H1 (cell line): ENCODE measurements at regions not wholly inside any gene's neighbourhood (a gene's known extent, or its start where the extent isn't known, plus 50 kb on each side); places are given as distances from the start of the nearest gene placed in this dataset.

ENCODE experiments used
- CTCF ChIA-PET: fragments of 300-600 bp; sonication (Branson Sonifier 250); formaldehyde crosslinking; loops from one replicate; lab custom pipeline; 2021; ENCODE audit not compliant: partially characterized antibody; lab: Charles Lee
- POLR2A ChIA-PET: fragments of 300-600 bp; sonication (Branson Sonifier 250); formaldehyde crosslinking; loops from one replicate; lab custom pipeline; 2021; ENCODE audit warnings: inconsistent platforms; ENCODE audit not compliant: partially characterized antibody; lab: Charles Lee
- DNase-seq, 2 experiments: peaks; one replicate each; pipeline versions ENCODE4 v3.0.0 to v3.0.0-alpha.2; 2010 to 2022; ENCODE audit warnings: low spot score in 2 of 2, low read depth in 1 of 2, mixed read lengths in 1 of 2
- FAIRE-seq: peaks from 2 replicates; lab custom pipeline; 2011; peaks lifted over from hg19 to GRCh38; lab: Jason Lieb, UNC
- H2AFZ ChIP-seq: 2 replicates; pipeline ENCODE4 v1.8.1; 2012; ENCODE audit warnings: low read length, inconsistent platforms
- H2AK5ac ChIP-seq: 2 replicates; pipeline ENCODE4 v1.6.1; 2013; ENCODE audit warnings: low read depth, low read length
- H2BK120ac ChIP-seq: replicated peaks from 2 replicates; pipeline ENCODE3; 2013; ENCODE audit warnings: low read depth, low read length, inconsistent platforms
- H2BK12ac ChIP-seq: 2 replicates; pipeline ENCODE4 v1.6.1; 2013; ENCODE audit warnings: low read depth, low read length
- H2BK15ac ChIP-seq: 2 replicates; pipeline ENCODE4 v1.6.1; 2013; ENCODE audit warnings: low read length
- H2BK20ac ChIP-seq: 2 replicates; pipeline ENCODE4 v1.6.1; 2013; ENCODE audit warnings: low read length
- H2BK5ac ChIP-seq: 2 replicates; pipeline ENCODE4 v1.6.1; 2013; ENCODE audit warnings: low read depth, low read length
- H3K14ac ChIP-seq: 2 replicates; pipeline ENCODE4 v1.6.1; 2013; ENCODE audit warnings: inconsistent platforms; ENCODE audit not compliant: insufficient read length
- H3K18ac ChIP-seq: 2 replicates; pipeline ENCODE4 v1.6.1; 2013; ENCODE audit warnings: low read length; ENCODE audit errors: extremely low read depth
- H3K23ac ChIP-seq: 2 replicates; pipeline ENCODE4 v1.6.1; 2013; ENCODE audit warnings: inconsistent platforms; ENCODE audit not compliant: insufficient read length
- H3K23me2 ChIP-seq: 2 replicates; pipeline ENCODE4 v1.6.1; 2013; ENCODE audit warnings: low read depth, low read length
- H3K27ac ChIP-seq: 2 replicates; pipeline ENCODE4 v1.6.1; 2011; ENCODE audit warnings: low read depth, low read length, inconsistent platforms
- H3K27me3 ChIP-seq, 4 experiments: replicated peaks in 1 of 4; 1 replicate in 1 of 4; 2 replicates in 3 of 4; pipeline versions ENCODE4 v1.6.1 to v1.8.1; 2011 to 2013; ENCODE audit warnings: low read length in 3 of 4, mild to moderate bottlenecking in 3 of 4, inconsistent platforms in 2 of 4, mixed read lengths in 2 of 4, moderate library complexity in 1 of 4; ENCODE audit not compliant: control insufficient read depth in 3 of 4, insufficient read depth in 3 of 4; ENCODE audit errors: extremely low read depth in 1 of 4
- H3K36me3 ChIP-seq, 4 experiments: 2 replicates each; pipeline versions ENCODE4 v1.6.1 to v1.8.1; 2011 to 2013; ENCODE audit warnings: mild to moderate bottlenecking in 4 of 4, low read length in 3 of 4, moderate library complexity in 2 of 4, control low read depth in 1 of 4, inconsistent platforms in 1 of 4; ENCODE audit not compliant: insufficient read depth in 4 of 4, control insufficient read depth in 2 of 4
- H3K4ac ChIP-seq: replicated peaks from 2 replicates; pipeline ENCODE3; 2013; ENCODE audit warnings: low read length, low read depth, mixed read lengths, inconsistent platforms; ENCODE audit not compliant: insufficient read length
- H3K4me1 ChIP-seq, 4 experiments: replicated peaks in 1 of 4; 1 replicate in 1 of 4; 2 replicates in 3 of 4; pipeline versions ENCODE4 v1.6.1 to v1.8.1; 2011 to 2013; ENCODE audit warnings: low read length in 3 of 4, inconsistent platforms in 2 of 4, mixed read lengths in 1 of 4; ENCODE audit not compliant: insufficient read depth in 4 of 4, control insufficient read depth in 3 of 4
- H3K4me2 ChIP-seq, 2 experiments: 2 replicates each; pipeline versions ENCODE4 v1.6.1 to v1.8.1; 2011 to 2013; ENCODE audit warnings: low read depth in 2 of 2, low read length in 2 of 2, control low read depth in 1 of 2, inconsistent platforms in 1 of 2, mild to moderate bottlenecking in 1 of 2; ENCODE audit not compliant: insufficient read depth in 1 of 2
- H3K4me3 ChIP-seq, 4 experiments: fragments of 200-600, 300-600 bp in 1 of 4; sonication (generic), shearing (Covaris generic), sonication (Bioruptor Twin) in 1 of 4; 2 replicates each; pipeline versions ENCODE4 v1.5.1 to v1.8.1; 2011 to 2016; ENCODE audit warnings: low read length in 4 of 4, low read depth in 3 of 4, control low read depth in 2 of 4, inconsistent platforms in 2 of 4, mild to moderate bottlenecking in 2 of 4, mixed read lengths in 1 of 4, moderate library complexity in 1 of 4; ENCODE audit not compliant: insufficient read depth in 2 of 4; ENCODE audit errors: extremely low read depth in 1 of 4
- H3K56ac ChIP-seq: replicated peaks from 2 replicates; pipeline ENCODE3; 2013; ENCODE audit warnings: low read depth, mild to moderate bottlenecking, mixed read lengths, low read length, inconsistent platforms; ENCODE audit not compliant: insufficient read length
- H3K79me1 ChIP-seq: 2 replicates; pipeline ENCODE4 v1.6.1; 2013; ENCODE audit warnings: low read depth, low read length, control low read depth
- H3K79me2 ChIP-seq, 2 experiments: 2 replicates each; pipeline versions ENCODE4 v1.6.1 to v1.8.1; 2012 to 2013; ENCODE audit warnings: low read length in 2 of 2, mild to moderate bottlenecking in 2 of 2, inconsistent platforms in 1 of 2; ENCODE audit not compliant: insufficient read depth in 2 of 2, control insufficient read depth in 1 of 2
- H3K9ac ChIP-seq, 4 experiments: replicated peaks in 1 of 4; 1 replicate in 1 of 4; 2 replicates in 3 of 4; pipeline versions ENCODE4 v1.6.1 to v1.8.1; 2011 to 2013; ENCODE audit warnings: low read depth in 3 of 4, low read length in 3 of 4, control low read depth in 2 of 4, mild to moderate bottlenecking in 2 of 4, moderate library complexity in 2 of 4, inconsistent platforms in 1 of 4; ENCODE audit errors: extremely low read depth in 1 of 4
- H3K9me3 ChIP-seq, 2 experiments: 2 replicates each; pipeline versions ENCODE4 v1.6.1 to v1.8.1; 2012 to 2013; ENCODE audit warnings: mild to moderate bottlenecking in 2 of 2, moderate library complexity in 2 of 2, control low read depth in 1 of 2, inconsistent platforms in 1 of 2, low read depth in 1 of 2, low read length in 1 of 2, mixed read lengths in 1 of 2; ENCODE audit not compliant: insufficient read depth in 2 of 2
- H4K20me1 ChIP-seq, 2 experiments: replicated peaks in 1 of 2; 2 replicates each; pipeline versions ENCODE3 to v1.8.1; 2011 to 2013; ENCODE audit warnings: inconsistent platforms in 2 of 2, low read length in 2 of 2, mild to moderate bottlenecking in 1 of 2; ENCODE audit not compliant: insufficient read depth in 2 of 2, control insufficient read depth in 1 of 2
- H4K5ac ChIP-seq: 2 replicates; pipeline ENCODE4 v1.6.1; 2013; ENCODE audit warnings: low read length, low read depth, mixed read lengths, inconsistent platforms; ENCODE audit not compliant: insufficient read length
- H4K8ac ChIP-seq: 2 replicates; pipeline ENCODE4 v1.8.0; 2013; ENCODE audit warnings: mild to moderate bottlenecking, moderate library complexity, low read length, inconsistent platforms; ENCODE audit not compliant: insufficient read depth; ENCODE audit errors: extremely low read depth
- H4K91ac ChIP-seq: replicated peaks from 2 replicates; pipeline ENCODE3; 2013; ENCODE audit warnings: low read length, mixed read lengths, inconsistent platforms; ENCODE audit not compliant: insufficient read length
- BACH1 ChIP-seq: IDR thresholded peaks from 2 replicates; pipeline ENCODE4 v1.6.1; 2012; ENCODE audit warnings: low read length, improper control_type of control experiment
- CBX8 ChIP-seq: fragments of 300-800, 300-1000 bp; sonication (generic); IDR thresholded peaks from 2 replicates; pipeline ENCODE4 v1.7.1; 2016; ENCODE audit warnings: low read depth, low read length, borderline replicate concordance
- CEBPB ChIP-seq: IDR thresholded peaks from 2 replicates; pipeline ENCODE4 v1.6.1; 2012; ENCODE audit warnings: low read depth, low read length
- CHD2 ChIP-seq: IDR thresholded peaks from 2 replicates; pipeline ENCODE4 v1.6.1; 2012; ENCODE audit warnings: low read length, improper control_type of control experiment
- CREB1 ChIP-seq: IDR thresholded peaks from 2 replicates; pipeline ENCODE4 v1.6.1; 2012; ENCODE audit warnings: inconsistent platforms
- CTBP2 ChIP-seq: IDR thresholded peaks from 2 replicates; pipeline ENCODE4 v1.7.0; 2011; ENCODE audit warnings: borderline replicate concordance, mild to moderate bottlenecking, moderate library complexity, mixed read lengths, low read length; ENCODE audit not compliant: insufficient read depth, insufficient read length
- EZH2 ChIP-seq: fragments of 200-600 bp; sonication (generic); IDR thresholded peaks from 2 replicates; pipeline ENCODE4 v1.7.1; 2012; ENCODE audit warnings: low read depth, mild to moderate bottlenecking, moderate library complexity, low read length, inconsistent platforms; ENCODE audit not compliant: severe bottlenecking
- FOSL1 ChIP-seq: IDR thresholded peaks from 2 replicates; pipeline ENCODE4 v1.6.1; 2011; ENCODE audit warnings: mild to moderate bottlenecking, low read depth, low read length, moderate library complexity; ENCODE audit not compliant: insufficient read depth
- HDAC2 ChIP-seq, 2 experiments: fragments of 300-600 bp in 1 of 2; sonication (generic) in 1 of 2; IDR thresholded peaks; 2 replicates each; pipeline ENCODE4 v1.6.1; 2011 to 2012; ENCODE audit warnings: low read depth in 2 of 2, low read length in 2 of 2, mild to moderate bottlenecking in 2 of 2, moderate library complexity in 2 of 2, borderline replicate concordance in 1 of 2, inconsistent platforms in 1 of 2
- KDM4A ChIP-seq: IDR thresholded peaks from one replicate; pipeline ENCODE4 v1.7.1; 2012; ENCODE audit warnings: low read depth, mild to moderate bottlenecking, moderate library complexity, low read length, inconsistent platforms; ENCODE audit not compliant: severe bottlenecking
- NANOG ChIP-seq: IDR thresholded peaks from 2 replicates; pipeline ENCODE4 v1.6.1; 2011; ENCODE audit warnings: low read length, low read depth, mild to moderate bottlenecking, inconsistent platforms; ENCODE audit not compliant: insufficient read depth, poor library complexity, severe bottlenecking
- RAD21 ChIP-seq, 2 experiments: IDR thresholded peaks in 1 of 2; conservative IDR thresholded peaks in 1 of 2; 2 replicates each; pipeline ENCODE4 v1.6.1; 2011; ENCODE audit warnings: low read depth in 2 of 2, low read length in 2 of 2, improper control_type of control experiment in 1 of 2, inconsistent platforms in 1 of 2, mild to moderate bottlenecking in 1 of 2, moderate library complexity in 1 of 2
- TEAD4 ChIP-seq: IDR thresholded peaks from 2 replicates; pipeline ENCODE4 v1.6.1; 2012; ENCODE audit warnings: low read depth, low read length, inconsistent platforms, mixed read lengths
- WGBS, 2 experiments: shearing (Covaris generic) in 1 of 2; methylation state at CpG; one replicate each; pipeline versions ENCODE4 v1.1.6 to v1.1.7; 2013 to 2015; ENCODE audit warnings: low lambda C conversion rate in 2 of 2, mixed read lengths in 2 of 2, inconsistent platforms in 1 of 2, low coverage in 1 of 2, missing lambda C conversion rate in 1 of 2; ENCODE audit not compliant: insufficient replicate concordance in 2 of 2, insufficient coverage in 1 of 2, insufficient read length in 1 of 2; ENCODE audit errors: extremely low coverage in 1 of 2, missing lambda C conversion rate in 1 of 2; 5-methylcytosine and 5-hydroxymethylcytosine counted together
- TF ChIP-seq, protein P1 (sequence below): IDR thresholded peaks from 2 replicates; pipeline ENCODE4 v1.6.1; 2011; ENCODE audit warnings: low read depth, mild to moderate bottlenecking, low read length; ENCODE audit not compliant: insufficient read depth

GRCh38 chr2:188727846-188728245, 246.3 kb upstream of the COL3A1 start:
- DNase-seq = no peak
- Histone ChIP-seq H3K18ac (no peak overlapping the region), H4K5ac (no peak overlapping the region), H2AK5ac (no peak overlapping the region), H4K20me1 (no peaks in the 10 kb centered on the region), H3K27me3 (no peaks in the 10 kb centered on the region), H3K79me1 (no peaks in the 10 kb centered on the region), H2BK15ac (no peak overlapping the region), H4K91ac (no peak overlapping the region), H3K9me3 (no peaks in the 10 kb centered on the region), H3K27ac (no peak overlapping the region), H3K36me3 (no peaks in the 10 kb centered on the region), H2AFZ (no peak overlapping the region), H2BK20ac (no peak overlapping the region), H3K9ac (no peak overlapping the region), H3K4me1 (peaks cover 0 to 2% (median 0%) of the 10 kb centered on the region in 4 experiments; a peak in 1 of 7 replicates), H2BK5ac (no peak overlapping the region), H3K23me2 (no peaks in the 10 kb centered on the region), H3K4me2 (no peak overlapping the region), H3K23ac (no peak overlapping the region), H3K14ac (no peak overlapping the region), H3K4me3 (no peak overlapping the region), H2BK12ac (no peak overlapping the region), H4K8ac (no peak overlapping the region), H3K4ac (no peak overlapping the region), H3K56ac (no peak overlapping the region), H3K79me2 (no peaks in the 10 kb centered on the region), H2BK120ac (no peak overlapping the region)
- FAIRE-seq = no peak
- ChIA-PET CTCF (no interaction called here), POLR2A (no interaction called here)
- WGBS, 2 experiments = 91% methylated on average over 1 of the region's 1 CpG; no CpG with 5 or more reads in 1 of the 2 experiments
- TF ChIP-seq CTBP2 (no peak), NANOG (no peak), RAD21 (IDR thresholded peaks at IDR 0.05 in 1 of 2, conservative IDR thresholded peaks at IDR 0.05 in 1 of 2; ENCODE audit: low read depth in 2 of 2, low read length in 2 of 2) (no peak), TEAD4 (no peak), CBX8 (no peak), CHD2 (no peak), CREB1 (no peak), FOSL1 (no peak), KDM4A (no peak), EZH2 (no peak), CEBPB (no peak), HDAC2 (IDR thresholded peaks at IDR 0.05; ENCODE audit: borderline replicate concordance in 1 of 2, low read depth in 2 of 2, low read length in 2 of 2) (no peak), BACH1 (no peak)
- TF ChIP-seq, protein P1, sequence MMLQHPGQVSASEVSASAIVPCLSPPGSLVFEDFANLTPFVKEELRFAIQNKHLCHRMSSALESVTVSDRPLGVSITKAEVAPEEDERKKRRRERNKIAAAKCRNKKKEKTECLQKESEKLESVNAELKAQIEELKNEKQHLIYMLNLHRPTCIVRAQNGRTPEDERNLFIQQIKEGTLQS = no peak
